ENCODE measurements at regions not wholly inside any gene's neighbourhood (a gene's known extent, or its start where the extent isn't known, plus 50 kb on each side); places are given as distances from the start of the nearest gene placed in this dataset.

- DNase-seq (ENCODE audit: low read depth): no peak
- no peaks in the 10 kb centered on the region for H3K27me3 ChIP-seq (ENCODE audit: control insufficient read depth, insufficient read depth, low read length)
- no peak for TF ChIP-seq CTCF (IDR thresholded peaks at IDR 0.05; ENCODE audit: insufficient read depth, low read length, poor library complexity, severe bottlenecking)
- H3K4me3 ChIP-seq (ENCODE audit: low read depth, low read length): no peak overlapping the region
- H3K36me3 ChIP-seq (ENCODE audit: control insufficient read depth, insufficient read depth, low read length): no peaks in the 10 kb centered on the region
These were observed 51.5 kb upstream of the CHORDC1 start for GRCh38 chr11:90274362-90274761.

All from kidney epithelial cell (primary cell).